K562 (cell line): ENCODE measurements at regions not wholly inside any gene's neighbourhood (a gene's known extent, or its start where the extent isn't known, plus 50 kb on each side); places are given as distances from the start of the nearest gene placed in this dataset.

Experiments used
- EHMT2 ChIP-seq: fragments of 450-650 bp; IDR thresholded peaks from 2 replicates; pipeline ENCODE4 v1.6.1; 2018; ENCODE audit warnings: antibody characterized with exemption
- KLF1 ChIP-seq: fragments of 450-650 bp; IDR thresholded peaks from 2 replicates; pipeline ENCODE4 v1.6.1; 2016; ENCODE audit warnings: missing genetic modification characterization, missing compliant biosample characterization
- PTTG1 ChIP-seq: fragments of 450-650 bp; IDR thresholded peaks from 2 replicates; pipeline ENCODE4 v1.6.1; 2016; ENCODE audit warnings: low read depth, mild to moderate bottlenecking, missing genetic modification characterization, missing compliant biosample characterization
- SNRNP70 ChIP-seq: fragments of 200-400 bp; formaldehyde crosslinking; optimal IDR thresholded peaks from 2 replicates; pipeline ENCODE3; 2017; ENCODE audit warnings: low read depth, low read length
- SPI1 ChIP-seq: IDR thresholded peaks from 2 replicates; pipeline ENCODE4 v1.6.1; 2011; ENCODE audit warnings: low read depth, low read length, control low read depth, borderline replicate concordance
- SREBF1 ChIP-seq: fragments of 150-350 bp; IDR thresholded peaks from 2 replicates; pipeline ENCODE4 v1.6.1; 2014; ENCODE audit warnings: antibody characterized with exemption, low read depth, low read length, borderline replicate concordance
- TSC22D4 ChIP-seq: fragments of 450-650 bp; IDR thresholded peaks from 2 replicates; pipeline ENCODE4 v1.6.1; 2016; ENCODE audit warnings: missing genetic modification characterization, missing biosample characterization, control low read depth
- ZNF239 ChIP-seq: fragments of 250-450 bp; sonication (Bioruptor Pico); IDR thresholded peaks from 2 replicates; pipeline ENCODE4 v1.4.0; 2020; ENCODE audit warnings: mild to moderate bottlenecking
- ZNF318 ChIP-seq, 2 experiments: fragments of 450-650 bp; IDR thresholded peaks; 2 replicates each; pipeline ENCODE4 v1.6.1; 2016; ENCODE audit warnings: mild to moderate bottlenecking in 2 of 2, borderline replicate concordance in 1 of 2, low read depth in 1 of 2, moderate library complexity in 1 of 2
- ZNF592 ChIP-seq: fragments of 450-650 bp; IDR thresholded peaks from 2 replicates; pipeline ENCODE4 v1.6.1; 2017; ENCODE audit warnings: antibody characterized with exemption, mild to moderate bottlenecking
- ZNF695 ChIP-seq: fragments of 450-650 bp; formaldehyde crosslinking; IDR thresholded peaks from 2 replicates; pipeline ENCODE4 v1.4.0; 2020; ENCODE audit warnings: mild to moderate bottlenecking, moderate library complexity
- TF ChIP-seq, protein P1 (sequence below): fragments of 250-450 bp; sonication (Bioruptor Pico); IDR thresholded peaks from 2 replicates; pipeline ENCODE4 v1.8.0; 2022; ENCODE audit warnings: inconsistent platforms, mild to moderate bottlenecking, moderate library complexity, borderline replicate concordance

DNA sequence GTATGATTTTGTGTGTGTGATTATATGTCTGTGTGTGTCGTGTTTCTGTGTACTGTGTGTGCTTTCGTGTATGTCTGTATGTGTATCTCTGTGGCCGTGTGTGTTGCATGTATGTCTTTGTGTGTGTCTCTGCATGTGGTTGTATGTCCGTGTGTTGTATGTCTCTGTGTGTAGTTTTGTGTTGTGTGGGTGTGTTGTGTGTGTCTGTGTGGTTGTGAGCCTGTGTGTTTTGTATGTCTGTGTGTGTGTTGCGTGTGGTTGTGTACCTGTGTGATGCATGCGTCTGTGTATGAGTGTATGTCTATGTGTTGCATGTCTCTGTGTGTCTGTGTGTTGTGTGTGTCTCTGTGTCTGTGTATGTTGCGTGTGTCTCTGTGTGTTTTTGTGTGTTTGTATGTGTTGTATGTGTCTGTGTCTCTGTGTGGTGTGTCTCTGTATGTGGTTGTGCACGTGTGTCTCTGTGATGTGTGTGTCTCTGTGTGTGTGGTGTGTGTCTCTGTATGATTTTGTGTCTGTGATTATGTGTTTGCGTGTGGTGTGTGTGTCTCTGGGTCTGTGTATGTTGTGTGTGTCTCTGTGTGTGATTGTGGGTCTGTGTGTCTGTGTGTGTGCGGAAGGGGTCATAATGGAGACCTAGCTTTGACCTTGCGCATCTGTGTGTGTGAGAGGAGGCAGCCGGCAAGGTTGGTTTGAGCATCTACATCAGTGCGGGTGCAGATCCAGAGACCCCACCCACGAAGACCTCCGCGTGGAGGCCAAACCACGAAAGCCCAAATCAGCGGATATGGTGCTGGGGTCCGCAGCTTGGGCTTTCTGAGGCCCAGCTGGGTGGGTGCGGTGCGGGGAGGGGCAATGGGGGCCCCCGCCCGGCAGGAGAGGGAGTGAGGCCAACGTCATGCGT lies 212.6 kb upstream of the GSE1 start (continued):
- TF ChIP-seq ZNF318 (IDR thresholded peaks at IDR 0.05; ENCODE audit: borderline replicate concordance in 1 of 2, low read depth in 1 of 2) (no peak), TSC22D4 (tag) (peak; percentile 78), KLF1 (tag) (no peak), SPI1 (no peak), SNRNP70 (no peak), EHMT2 (peak; percentile 39; the same call in 1 of the 2 replicates), SREBF1 (no peak), ZNF592 (no peak), PTTG1 (no peak), ZNF239 (CRISPR knock-in tag) (no peak), ZNF695 (CRISPR knock-in tag) (no peak)
- TF ChIP-seq, protein P1, sequence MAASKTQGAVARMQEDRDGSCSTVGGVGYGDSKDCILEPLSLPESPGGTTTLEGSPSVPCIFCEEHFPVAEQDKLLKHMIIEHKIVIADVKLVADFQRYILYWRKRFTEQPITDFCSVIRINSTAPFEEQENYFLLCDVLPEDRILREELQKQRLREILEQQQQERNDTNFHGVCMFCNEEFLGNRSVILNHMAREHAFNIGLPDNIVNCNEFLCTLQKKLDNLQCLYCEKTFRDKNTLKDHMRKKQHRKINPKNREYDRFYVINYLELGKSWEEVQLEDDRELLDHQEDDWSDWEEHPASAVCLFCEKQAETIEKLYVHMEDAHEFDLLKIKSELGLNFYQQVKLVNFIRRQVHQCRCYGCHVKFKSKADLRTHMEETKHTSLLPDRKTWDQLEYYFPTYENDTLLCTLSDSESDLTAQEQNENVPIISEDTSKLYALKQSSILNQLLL (CRISPR knock-in tag), result no peak
